ENCODE measurements at regions not wholly inside any gene's neighbourhood (a gene's known extent, or its start where the extent isn't known, plus 50 kb on each side); places are given as distances from the start of the nearest gene placed in this dataset.
"Not testable (repeated sequence)": the region's sequence is repeated elsewhere in the genome, so short reads cannot be mapped to it uniquely, and the experiment has no call there.

- TF ChIP-seq CTCF (IDR thresholded peaks at IDR 0.05; ENCODE audit: insufficient read depth, low read length, poor library complexity, severe bottlenecking), result no peak
- H3K36me3 ChIP-seq (ENCODE audit: control insufficient read depth, insufficient read depth, low read length), result no peaks in the 10 kb centered on the region
- H3K27me3 ChIP-seq (ENCODE audit: control insufficient read depth, insufficient read depth, low read length), result no peaks in the 10 kb centered on the region
- no peak overlapping the region for H3K4me3 ChIP-seq (ENCODE audit: low read depth, low read length)
- DNase-seq (ENCODE audit: low read depth), result no peak
These were observed 278.3 kb downstream of the ADGRD1 start for GRCh38 chr12:131232036-131232435.

- not testable (repeated sequence) for H3K4me3 ChIP-seq (ENCODE audit: low read depth, low read length); H3K36me3 ChIP-seq (ENCODE audit: control insufficient read depth, insufficient read depth, low read length); DNase-seq (ENCODE audit: low read depth); H3K27me3 ChIP-seq (ENCODE audit: control insufficient read depth, insufficient read depth, low read length)
These were observed 279.2 kb downstream of the ADGRD1 start for GRCh38 chr12:131232872-131233271.

- not testable (repeated sequence) for H3K4me3 ChIP-seq (ENCODE audit: low read depth, low read length); H3K27me3 ChIP-seq (ENCODE audit: control insufficient read depth, insufficient read depth, low read length); H3K36me3 ChIP-seq (ENCODE audit: control insufficient read depth, insufficient read depth, low read length); DNase-seq (ENCODE audit: low read depth)
These were observed 280.4 kb downstream of the ADGRD1 start for GRCh38 chr12:131233850-131234789.

- H3K36me3 ChIP-seq (ENCODE audit: control insufficient read depth, insufficient read depth, low read length); H3K27me3 ChIP-seq (ENCODE audit: control insufficient read depth, insufficient read depth, low read length); DNase-seq (ENCODE audit: low read depth); H3K4me3 ChIP-seq (ENCODE audit: low read depth, low read length): not testable (repeated sequence)
These were observed 281.1 kb downstream of the ADGRD1 start for GRCh38 chr12:131234841-131235271.

GRCh38 chr12:131235871-131236271 is 282.2 kb downstream of the ADGRD1 start:
- DNase-seq (ENCODE audit: low read depth), result no peak
- TF ChIP-seq CTCF (IDR thresholded peaks at IDR 0.05; ENCODE audit: insufficient read depth, low read length, poor library complexity, severe bottlenecking), result no peak
- Histone ChIP-seq H3K4me3 (ENCODE audit: low read depth, low read length) (no peak overlapping the region), H3K27me3 (ENCODE audit: control insufficient read depth, insufficient read depth, low read length) (no peaks in the 10 kb centered on the region), H3K36me3 (ENCODE audit: control insufficient read depth, insufficient read depth, low read length) (no peaks in the 10 kb centered on the region)

GRCh38 chr12:131239384-131240094 is 285.8 kb downstream of the ADGRD1 start:
- no peak for DNase-seq (ENCODE audit: low read depth)
- no peaks in the 10 kb centered on the region for H3K36me3 ChIP-seq (ENCODE audit: control insufficient read depth, insufficient read depth, low read length)
- H3K27me3 ChIP-seq (ENCODE audit: control insufficient read depth, insufficient read depth, low read length), result no peaks in the 10 kb centered on the region
- no peak for TF ChIP-seq CTCF (IDR thresholded peaks at IDR 0.05; ENCODE audit: insufficient read depth, low read length, poor library complexity, severe bottlenecking)
- H3K4me3 ChIP-seq (ENCODE audit: low read depth, low read length), result no peak overlapping the region

GRCh38 chr12:131241517-131241916 is 287.8 kb downstream of the ADGRD1 start:
- Histone ChIP-seq H3K4me3 (ENCODE audit: low read depth, low read length) (no peak overlapping the region), H3K36me3 (ENCODE audit: control insufficient read depth, insufficient read depth, low read length) (no peaks in the 10 kb centered on the region), H3K27me3 (ENCODE audit: control insufficient read depth, insufficient read depth, low read length) (no peaks in the 10 kb centered on the region)
- no peak for TF ChIP-seq CTCF (IDR thresholded peaks at IDR 0.05; ENCODE audit: insufficient read depth, low read length, poor library complexity, severe bottlenecking)
- DNase-seq (ENCODE audit: low read depth), result no peak
